Endothelial cell of umbilical vein (primary cell): ENCODE measurements at regions not wholly inside any gene's neighbourhood (a gene's known extent, or its start where the extent isn't known, plus 50 kb on each side); places are given as distances from the start of the nearest gene placed in this dataset.
A peak's percentile ranks its signal among the peaks of the same experiment; 100 is the strongest.

Experiments used
- BruUV-seq: library from RNA; stranded (reverse); fragments of 400-500 nt; replicated peaks from 2 replicates; lab custom pipeline; 2021; lab: Mats Ljungman, UMichigan
- CTCF ChIA-PET: fragments of 300-600, 350-600 bp; sonication (Branson Sonifier 250); formaldehyde crosslinking; loops from one replicate; lab custom pipeline; 2021; ENCODE audit warnings: antibody characterized with exemption, inconsistent platforms; lab: Charles Lee
- POLR2A ChIA-PET: fragments of 300-600, 350-600 bp; sonication (Branson Sonifier 250); formaldehyde crosslinking; loops from one replicate; lab custom pipeline; 2021; ENCODE audit warnings: antibody characterized with exemption, inconsistent platforms; lab: Charles Lee
- DNase-seq: peaks from one replicate; pipeline ENCODE4 v3.0.0-alpha.2; 2011; ENCODE audit warnings: low read depth, low spot score
- FAIRE-seq: peaks from 2 replicates; lab custom pipeline; 2011; peaks lifted over from hg19 to GRCh38; lab: Jason Lieb, UNC
- H2AFZ ChIP-seq: 2 replicates; pipeline ENCODE4 v1.6.0; 2012; ENCODE audit warnings: low read depth, low read length, control low read depth, inconsistent platforms
- H3K27ac ChIP-seq: 2 replicates; pipeline ENCODE4 v1.5.1; 2011; ENCODE audit warnings: low read depth, mild to moderate bottlenecking, control low read depth, low read length, moderate library complexity; ENCODE audit not compliant: insufficient read depth
- H3K27me3 ChIP-seq, 2 experiments: 2 replicates each; pipeline versions ENCODE4 v1.6.0 to v1.6.1; 2011; ENCODE audit warnings: low read length in 2 of 2, mixed read lengths in 1 of 2; ENCODE audit not compliant: control insufficient read depth in 2 of 2, insufficient read depth in 2 of 2
- H3K36me3 ChIP-seq, 2 experiments: 2 replicates in 1 of 2; 3 replicates in 1 of 2; pipeline ENCODE4 v1.5.1; 2011; ENCODE audit warnings: low read length in 2 of 2, mild to moderate bottlenecking in 1 of 2, moderate library complexity in 1 of 2; ENCODE audit not compliant: control insufficient read depth in 2 of 2, insufficient read depth in 2 of 2; ENCODE audit errors: extremely low read depth in 1 of 2
- H3K4me1 ChIP-seq: 3 replicates; pipeline ENCODE4 v1.5.1; 2011; ENCODE audit warnings: mild to moderate bottlenecking, low read length; ENCODE audit not compliant: control insufficient read depth, insufficient read depth; ENCODE audit errors: extremely low read depth
- H3K4me2 ChIP-seq: 2 replicates; pipeline ENCODE4 v1.6.1; 2011; ENCODE audit warnings: low read length, control low read depth, mixed read lengths; ENCODE audit not compliant: insufficient read depth
- H3K4me3 ChIP-seq, 3 experiments: fragments of 200-600 bp in 1 of 3; sonication (generic), shearing (Covaris generic) in 1 of 3; replicated peaks in 1 of 3; 2 replicates each; pipeline ENCODE4 v1.5.1; 2011 to 2016; ENCODE audit warnings: control low read depth in 3 of 3, low read length in 3 of 3, mild to moderate bottlenecking in 2 of 3, inconsistent platforms in 1 of 3, low read depth in 1 of 3, moderate library complexity in 1 of 3; ENCODE audit not compliant: insufficient read depth in 1 of 3
- H3K79me2 ChIP-seq: 2 replicates; pipeline ENCODE4 v1.6.0; 2012; ENCODE audit warnings: low read length, inconsistent platforms; ENCODE audit not compliant: control insufficient read depth, insufficient read depth
- H3K9ac ChIP-seq: replicated peaks from 2 replicates; pipeline ENCODE3; 2011; ENCODE audit warnings: low read length, control low read depth; ENCODE audit not compliant: insufficient read depth; ENCODE audit errors: extremely low read depth
- H3K9me1 ChIP-seq: replicated peaks from 3 replicates; pipeline ENCODE4 v1.6.0; 2011; ENCODE audit warnings: mild to moderate bottlenecking, low read length; ENCODE audit not compliant: control insufficient read depth, insufficient read depth; ENCODE audit errors: extremely low read depth
- H3K9me3 ChIP-seq: replicated peaks from 2 replicates; pipeline ENCODE4 v1.5.1; 2012; ENCODE audit warnings: low read length, inconsistent platforms; ENCODE audit not compliant: control insufficient read depth, insufficient read depth
- H4K20me1 ChIP-seq: replicated peaks from 2 replicates; pipeline ENCODE3; 2011; ENCODE audit warnings: mild to moderate bottlenecking, low read length; ENCODE audit not compliant: control insufficient read depth, insufficient read depth; ENCODE audit errors: extremely low read depth
- CTCF ChIP-seq, 2 donors: IDR thresholded peaks; 1 replicate in 1 of 2; 2 replicates in 1 of 2; pipeline ENCODE4 v1.5.1; 2011; ENCODE audit warnings: low read length in 2 of 2, mild to moderate bottlenecking in 2 of 2, moderate library complexity in 2 of 2, control low read depth in 1 of 2, inconsistent platforms in 1 of 2, low read depth in 1 of 2; ENCODE audit not compliant: insufficient read depth in 1 of 2; ENCODE audit errors: extremely low read depth in 1 of 2
- FOS ChIP-seq: IDR thresholded peaks from 2 replicates; pipeline ENCODE4 v1.6.1; 2011; ENCODE audit warnings: mild to moderate bottlenecking, low read length, moderate library complexity, borderline replicate concordance; ENCODE audit not compliant: insufficient read depth
- JUN ChIP-seq: IDR thresholded peaks from 2 replicates; pipeline ENCODE4 v1.6.1; 2011; ENCODE audit warnings: borderline replicate concordance, low read depth; ENCODE audit not compliant: insufficient read length, insufficient read depth
- MAX ChIP-seq: IDR thresholded peaks from 2 replicates; pipeline ENCODE4 v1.6.1; 2011; ENCODE audit not compliant: insufficient read depth, insufficient read length
- POLR2A ChIP-seq: IDR thresholded peaks from 2 replicates; pipeline ENCODE4 v1.6.1; 2012; ENCODE audit warnings: low read depth, mild to moderate bottlenecking, control low read depth, low read length
- POLR2AphosphoS5 ChIP-seq: IDR thresholded peaks from 2 replicates; pipeline ENCODE4 v1.6.1; 2012; ENCODE audit warnings: low read depth, mild to moderate bottlenecking, control low read depth, low read length, moderate library complexity; ENCODE audit not compliant: insufficient read depth
- dilution Hi-C: fragments of 300-500 bp; cut with MboI; formaldehyde crosslinking; loops from one replicate; pipeline ENCODE4 v1.15.0; 2019; ENCODE audit warnings: low sequenced_read_pairs; ENCODE audit not compliant: extremely low pct_ligation_motif_present
- intact Hi-C: fragments of 100-400 bp; cut with micrococcal nuclease; formaldehyde crosslinking; loops from one replicate; pipeline ENCODE4 v1.10.0; 2022

- Histone ChIP-seq H3K4me3 (no peak overlapping the region), H3K9me3 (no peaks in the 10 kb centered on the region), H3K9ac (no peak overlapping the region), H3K4me2 (no peak overlapping the region), H3K9me1 (no peaks in the 10 kb centered on the region), H3K36me3 (no peaks in the 10 kb centered on the region), H3K4me1 (no peaks in the 10 kb centered on the region), H3K27ac (no peak overlapping the region), H3K79me2 (no peaks in the 10 kb centered on the region), H3K27me3 (no peaks in the 10 kb centered on the region), H4K20me1 (no peaks in the 10 kb centered on the region), H2AFZ (no peak overlapping the region)
- dilution Hi-C loops (no loop called here), intact Hi-C loops (no loop called here)
- no peak for FAIRE-seq
- DNase-seq = no peak
- no peak for TF ChIP-seq JUN
- TF ChIP-seq POLR2A = no peak
- TF ChIP-seq POLR2AphosphoS5 = no peak
- TF ChIP-seq MAX = no peak
- no peak for TF ChIP-seq FOS
- TF ChIP-seq CTCF (IDR thresholded peaks at IDR 0.05; ENCODE audit: extremely low read depth in 1 of 2, insufficient read depth in 1 of 2, low read depth in 1 of 2, low read length in 2 of 2) = no peak
- no TSS peak for BruUV-seq
- CTCF ChIA-PET = no interaction called here
- POLR2A ChIA-PET = no interaction called here
These were observed 176.1 kb downstream of the RMST start for GRCh38 chr12:97638739-97639138.

GRCh38 chr12:97639702-97640101 is 177.1 kb downstream of the RMST start:
- TF ChIP-seq JUN (peak; percentile 30), POLR2AphosphoS5 (no peak)
- ChIA-PET CTCF (no interaction called here), POLR2A (no interaction called here)
- H3K4me1 ChIP-seq = no peaks in the 10 kb centered on the region
- H2AFZ ChIP-seq = no peak overlapping the region
- H3K79me2 ChIP-seq = no peaks in the 10 kb centered on the region
- no peak overlapping the region for H3K4me2 ChIP-seq
- H3K9me3 ChIP-seq = no peaks in the 10 kb centered on the region
- no peaks in the 10 kb centered on the region for H3K36me3 ChIP-seq
- FAIRE-seq = no peak
- no peak for DNase-seq
- H3K27me3 ChIP-seq = no peaks in the 10 kb centered on the region
- H3K27ac ChIP-seq = no peak overlapping the region
- BruUV-seq = no TSS peak
- no peaks in the 10 kb centered on the region for H4K20me1 ChIP-seq
- H3K4me3 ChIP-seq = no peak overlapping the region
- dilution Hi-C loops (no loop called here), intact Hi-C loops (no loop called here)
- no peaks in the 10 kb centered on the region for H3K9me1 ChIP-seq
- no peak overlapping the region for H3K9ac ChIP-seq
